ENCODE measurements at regions not wholly inside any gene's neighbourhood (a gene's known extent, or its start where the extent isn't known, plus 50 kb on each side); places are given as distances from the start of the nearest gene placed in this dataset.

DNA sequence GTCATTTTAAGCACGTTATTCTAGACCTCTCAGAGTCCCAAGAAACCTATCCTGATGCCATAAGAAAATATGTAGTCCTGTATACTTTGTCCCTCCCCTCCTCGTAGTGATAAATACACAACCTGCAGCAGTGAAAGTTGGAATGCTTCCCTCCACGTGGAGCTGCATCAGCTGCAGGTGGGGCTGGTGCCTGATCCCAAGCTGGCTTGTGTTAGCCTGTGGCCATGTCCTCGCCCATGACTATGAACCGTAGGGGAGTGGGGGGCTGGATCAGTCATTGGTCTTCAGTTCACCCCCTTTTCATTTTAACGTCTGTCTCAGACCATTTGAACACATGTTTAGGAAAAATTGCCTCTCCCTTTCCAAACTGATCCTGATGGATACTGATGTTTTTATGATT, 171.4 kb upstream of the HABP2 start:
- Histone ChIP-seq H3K4me2 (ENCODE audit: low read length) (no peak overlapping the region), H3K4me1 (ENCODE audit: insufficient read depth, low read length, severe bottlenecking) (peaks cover 7% of the 10 kb centered on the region)

DNA sequence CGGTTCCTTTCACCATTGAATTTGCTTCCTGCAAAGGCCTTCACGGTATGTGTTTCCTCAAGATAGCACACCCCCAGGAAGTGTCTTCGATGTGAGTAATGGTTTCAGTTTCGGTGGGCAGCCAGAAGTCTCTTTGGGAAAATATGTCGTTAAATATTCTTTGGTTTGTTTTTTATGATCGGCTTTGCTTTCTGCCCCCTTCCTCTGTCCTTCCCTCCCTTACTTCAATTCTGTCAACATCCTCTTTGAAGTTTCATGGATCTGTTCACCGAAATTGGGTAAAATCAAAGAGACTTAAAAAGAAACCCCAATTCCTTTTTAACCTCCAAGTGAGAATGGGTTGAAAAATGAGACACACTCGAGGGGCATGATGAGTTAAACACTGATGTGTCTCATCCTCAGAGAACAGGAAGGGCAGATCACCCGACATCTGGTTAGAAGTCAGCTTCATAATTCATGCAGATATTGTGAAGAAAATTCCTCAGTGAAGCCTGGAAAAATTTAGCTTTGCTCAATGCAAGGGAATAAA, 170.8 kb upstream of the HABP2 start:
- Histone ChIP-seq H3K27me3 (ENCODE audit: insufficient read depth, low read length) (0 out of 2 replicates have a peak, but pooled peaks cover 11% of the 10 kb centered on the region), H3F3A (ENCODE audit: insufficient read depth, low read length) (no peaks in the 10 kb centered on the region), H2AFZ (ENCODE audit: low read length) (no peak overlapping the region), H3K9me2 (ENCODE audit: low read depth, low read length) (no peaks in the 10 kb centered on the region), H3K4me3 (ENCODE audit: low read depth, low read length, poor library complexity, severe bottlenecking) (no peak overlapping the region), H3K4me2 (ENCODE audit: low read length) (peak overlapping the region; percentile 32; the same call in 1 of the 2 replicates), H3K9me3 (ENCODE audit: low read length) (no peaks in the 10 kb centered on the region), H4K20me1 (ENCODE audit: insufficient read depth, low read length) (no peaks in the 10 kb centered on the region), H3K27ac (ENCODE audit: low read depth, low read length, poor library complexity, severe bottlenecking) (no peak overlapping the region), H3K36me3 (ENCODE audit: insufficient read depth, low read length) (no peaks in the 10 kb centered on the region), H3K9ac (ENCODE audit: low read length) (no peak overlapping the region), H3K79me2 (ENCODE audit: insufficient read depth, low read length) (no peaks in the 10 kb centered on the region), H3K4me1 (ENCODE audit: insufficient read depth, low read length, severe bottlenecking) (peaks cover 7% of the 10 kb centered on the region)
- TF ChIP-seq, protein P1, sequence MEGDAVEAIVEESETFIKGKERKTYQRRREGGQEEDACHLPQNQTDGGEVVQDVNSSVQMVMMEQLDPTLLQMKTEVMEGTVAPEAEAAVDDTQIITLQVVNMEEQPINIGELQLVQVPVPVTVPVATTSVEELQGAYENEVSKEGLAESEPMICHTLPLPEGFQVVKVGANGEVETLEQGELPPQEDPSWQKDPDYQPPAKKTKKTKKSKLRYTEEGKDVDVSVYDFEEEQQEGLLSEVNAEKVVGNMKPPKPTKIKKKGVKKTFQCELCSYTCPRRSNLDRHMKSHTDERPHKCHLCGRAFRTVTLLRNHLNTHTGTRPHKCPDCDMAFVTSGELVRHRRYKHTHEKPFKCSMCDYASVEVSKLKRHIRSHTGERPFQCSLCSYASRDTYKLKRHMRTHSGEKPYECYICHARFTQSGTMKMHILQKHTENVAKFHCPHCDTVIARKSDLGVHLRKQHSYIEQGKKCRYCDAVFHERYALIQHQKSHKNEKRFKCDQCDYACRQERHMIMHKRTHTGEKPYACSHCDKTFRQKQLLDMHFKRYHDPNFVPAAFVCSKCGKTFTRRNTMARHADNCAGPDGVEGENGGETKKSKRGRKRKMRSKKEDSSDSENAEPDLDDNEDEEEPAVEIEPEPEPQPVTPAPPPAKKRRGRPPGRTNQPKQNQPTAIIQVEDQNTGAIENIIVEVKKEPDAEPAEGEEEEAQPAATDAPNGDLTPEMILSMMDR (IDR thresholded peaks at IDR 0.05; ENCODE audit: low read length) = no peak
- TF ChIP-seq EZH2 (IDR thresholded peaks at IDR 0.05; ENCODE audit: borderline replicate concordance, low read length) = no peak

More for the DNA sequence above, 171.4 kb upstream of the HABP2 start:
- Histone ChIP-seq H3K4me3 (ENCODE audit: low read depth, low read length, poor library complexity, severe bottlenecking) (no peak overlapping the region), H3F3A (ENCODE audit: insufficient read depth, low read length) (no peaks in the 10 kb centered on the region), H3K9me2 (ENCODE audit: low read depth, low read length) (no peaks in the 10 kb centered on the region), H3K27me3 (ENCODE audit: insufficient read depth, low read length) (0 out of 2 replicates have a peak, but pooled peaks cover 11% of the 10 kb centered on the region), H3K27ac (ENCODE audit: low read depth, low read length, poor library complexity, severe bottlenecking) (no peak overlapping the region), H3K79me2 (ENCODE audit: insufficient read depth, low read length) (no peaks in the 10 kb centered on the region), H3K9ac (ENCODE audit: low read length) (no peak overlapping the region), H2AFZ (ENCODE audit: low read length) (no peak overlapping the region), H3K9me3 (ENCODE audit: low read length) (no peaks in the 10 kb centered on the region), H3K36me3 (ENCODE audit: insufficient read depth, low read length) (no peaks in the 10 kb centered on the region), H4K20me1 (ENCODE audit: insufficient read depth, low read length) (no peaks in the 10 kb centered on the region)
- no peak for TF ChIP-seq EZH2 (IDR thresholded peaks at IDR 0.05; ENCODE audit: borderline replicate concordance, low read length)
- TF ChIP-seq, protein P1 (IDR thresholded peaks at IDR 0.05; ENCODE audit: low read length) = no peak

DNA sequence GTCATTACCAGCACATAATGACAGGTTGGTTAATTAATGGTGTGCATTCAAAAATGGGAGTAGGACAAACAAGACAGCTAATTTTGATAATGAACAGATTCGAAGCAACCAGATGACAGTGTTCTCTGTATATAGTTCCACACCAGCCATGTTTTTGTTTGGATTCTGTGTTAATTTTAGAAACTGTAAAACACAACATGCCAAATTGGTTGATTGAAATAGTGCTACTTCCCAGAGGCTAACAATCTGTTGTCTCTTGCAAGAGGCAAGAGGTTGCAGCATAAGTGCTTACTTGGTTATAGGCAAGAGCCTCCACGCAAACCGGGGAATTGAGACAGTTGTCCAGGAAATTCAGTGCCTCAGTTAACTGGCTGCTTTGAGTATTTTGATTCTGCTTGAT, 170.2 kb upstream of the HABP2 start:
- Histone ChIP-seq H4K20me1 (ENCODE audit: insufficient read depth, low read length) (no peaks in the 10 kb centered on the region), H3K4me2 (ENCODE audit: low read length) (no peak overlapping the region), H3K9me2 (ENCODE audit: low read depth, low read length) (no peaks in the 10 kb centered on the region), H3K9ac (ENCODE audit: low read length) (no peak overlapping the region), H2AFZ (ENCODE audit: low read length) (no peak overlapping the region), H3K4me3 (ENCODE audit: low read depth, low read length, poor library complexity, severe bottlenecking) (no peak overlapping the region), H3K27me3 (ENCODE audit: insufficient read depth, low read length) (0 out of 2 replicates have a peak, but pooled peaks cover 11% of the 10 kb centered on the region), H3K36me3 (ENCODE audit: insufficient read depth, low read length) (no peaks in the 10 kb centered on the region), H3K9me3 (ENCODE audit: low read length) (no peaks in the 10 kb centered on the region), H3K4me1 (ENCODE audit: insufficient read depth, low read length, severe bottlenecking) (peaks cover 7% of the 10 kb centered on the region), H3F3A (ENCODE audit: insufficient read depth, low read length) (no peaks in the 10 kb centered on the region), H3K27ac (ENCODE audit: low read depth, low read length, poor library complexity, severe bottlenecking) (no peak overlapping the region), H3K79me2 (ENCODE audit: insufficient read depth, low read length) (no peaks in the 10 kb centered on the region)
- TF ChIP-seq, protein P1 (IDR thresholded peaks at IDR 0.05; ENCODE audit: low read length) = no peak
- TF ChIP-seq EZH2 (IDR thresholded peaks at IDR 0.05; ENCODE audit: borderline replicate concordance, low read length) = no peak

All from OCI-LY1 (cell line).